HepG2 (cell line): ENCODE measurements at regions not wholly inside any gene's neighbourhood (a gene's known extent, or its start where the extent isn't known, plus 50 kb on each side); places are given as distances from the start of the nearest gene placed in this dataset.

Experiments used
- ATAC-seq: fragments of 200-7000 bp; cut with Tn5 transposase; 3 replicates; pipeline ENCODE4 v1.9.1; 2020; ENCODE audit warnings: mild to moderate bottlenecking, moderate library complexity
- BruUV-seq: library from RNA; stranded (reverse); fragments of 400-500 nt; replicated peaks from 2 replicates; lab custom pipeline; 2021; lab: Mats Ljungman, UMichigan
- CTCF ChIA-PET: fragments of 300-600 bp; formaldehyde crosslinking; extraction: SDS; loops from one replicate; lab custom pipeline; 2021; ENCODE audit warnings: low total read pairs, inconsistent platforms, low intra/inter-chr PET ratio; lab: Yijun Ruan, JAX
- POLR2A ChIA-PET: fragments of 350-600 bp; sonication (Branson Sonifier 250); formaldehyde crosslinking; loops from one replicate; lab custom pipeline; 2020; ENCODE audit warnings: antibody characterized with exemption, inconsistent platforms; lab: Yijun Ruan, JAX
- DNase-seq: peaks from one replicate; pipeline ENCODE4 v3.0.0-alpha.2; 2015; ENCODE audit warnings: low spot score
- FAIRE-seq: peaks from 3 replicates; lab custom pipeline; 2011; peaks lifted over from hg19 to GRCh38; lab: Jason Lieb, UNC
- H2AFZ ChIP-seq: one replicate; pipeline ENCODE4 v1.6.1; 2011; ENCODE audit warnings: low read length, inconsistent platforms
- H3K27ac ChIP-seq: fragments of 300-600 bp; 3 replicates; pipeline ENCODE4 v1.8.0; 2011; ENCODE audit warnings: mixed run types, mild to moderate bottlenecking, mixed read lengths, low read length, inconsistent platforms; ENCODE audit not compliant: insufficient read depth; ENCODE audit errors: extremely low read length
- H3K27me3 ChIP-seq, 2 experiments: fragments of 200-600 bp in 1 of 2; 2 replicates in 1 of 2; 3 replicates in 1 of 2; pipeline versions ENCODE4 v1.6.0 to v1.8.0; 2011; ENCODE audit warnings: low read length in 2 of 2, mild to moderate bottlenecking in 2 of 2, moderate library complexity in 2 of 2, inconsistent platforms in 1 of 2; ENCODE audit not compliant: insufficient read depth in 2 of 2, control insufficient read depth in 1 of 2
- H3K36me3 ChIP-seq, 2 experiments: fragments of 200-600 bp in 1 of 2; replicated peaks in 1 of 2; 2 replicates in 1 of 2; 3 replicates in 1 of 2; pipeline versions ENCODE4 v1.5.1 to v1.8.0; 2011; ENCODE audit warnings: low read length in 2 of 2, inconsistent platforms in 1 of 2; ENCODE audit not compliant: insufficient read depth in 2 of 2, control insufficient read depth in 1 of 2
- H3K4me1 ChIP-seq: 2 replicates; pipeline ENCODE4 v1.5.1; 2012; ENCODE audit warnings: low read length, inconsistent platforms; ENCODE audit not compliant: insufficient read depth
- H3K4me2 ChIP-seq: 2 replicates; pipeline ENCODE4 v1.6.0; 2011; ENCODE audit warnings: low read depth, low read length, inconsistent platforms
- H3K4me3 ChIP-seq, 3 experiments: fragments of 200-600 bp in 1 of 3; sonication (generic), shearing (Covaris generic) in 1 of 3; replicated peaks in 1 of 3; 2 replicates each; pipeline ENCODE4 v1.5.1; 2011 to 2016; ENCODE audit warnings: low read length in 3 of 3, inconsistent platforms in 2 of 3, low read depth in 2 of 3, mild to moderate bottlenecking in 2 of 3, control low read depth in 1 of 3, mixed read lengths in 1 of 3; ENCODE audit not compliant: insufficient read depth in 1 of 3
- H3K79me2 ChIP-seq: one replicate; pipeline ENCODE4 v1.6.1; 2011; ENCODE audit warnings: low read length, inconsistent platforms; ENCODE audit not compliant: insufficient read depth
- H3K9ac ChIP-seq: 2 replicates; pipeline ENCODE4 v1.6.0; 2011; ENCODE audit warnings: mild to moderate bottlenecking, low read depth, low read length, inconsistent platforms; ENCODE audit not compliant: insufficient read depth
- H3K9me3 ChIP-seq: 2 replicates; pipeline ENCODE4 v1.5.1; 2012; ENCODE audit warnings: mild to moderate bottlenecking, low read length
- H4K20me1 ChIP-seq: 2 replicates; pipeline ENCODE4 v1.6.0; 2011; ENCODE audit warnings: inconsistent platforms, mild to moderate bottlenecking, low read length, moderate library complexity; ENCODE audit not compliant: insufficient read depth
- EEA1 ChIP-seq: sonication (generic); formaldehyde crosslinking; IDR thresholded peaks from 2 replicates; pipeline ENCODE4 v1.5.1; 2020; ENCODE audit warnings: mild to moderate bottlenecking, missing genetic modification reagents, borderline replicate concordance
- FOXC1 ChIP-seq: sonication (generic); formaldehyde crosslinking; IDR thresholded peaks from 2 replicates; pipeline ENCODE4 v1.8.0; 2022; ENCODE audit warnings: mild to moderate bottlenecking, missing genetic modification reagents, borderline replicate concordance
- GATA4 ChIP-seq: sonication (generic); IDR thresholded peaks from 2 replicates; pipeline ENCODE4 v1.6.1; 2016; ENCODE audit warnings: antibody characterized with exemption, low read depth, borderline replicate concordance
- HES4 ChIP-seq: sonication (generic); formaldehyde crosslinking; IDR thresholded peaks from 2 replicates; pipeline ENCODE4 v1.9.0; 2021; ENCODE audit warnings: mild to moderate bottlenecking, missing genetic modification reagents, borderline replicate concordance
- ISX ChIP-seq: sonication (generic); formaldehyde crosslinking; conservative IDR thresholded peaks from 2 replicates; pipeline ENCODE4 v1.5.0; 2020; ENCODE audit warnings: missing genetic modification reagents
- SKI ChIP-seq: fragments of 450-650 bp; IDR thresholded peaks from one replicate; pipeline ENCODE4 v1.6.1; 2018; ENCODE audit warnings: mild to moderate bottlenecking; ENCODE audit not compliant: partially characterized antibody
- ZNF251 ChIP-seq: sonication (generic); formaldehyde crosslinking; IDR thresholded peaks from 2 replicates; pipeline ENCODE4 v1.9.0; 2021; ENCODE audit warnings: mild to moderate bottlenecking, missing genetic modification reagents
- ZNF367 ChIP-seq: sonication (generic); formaldehyde crosslinking; IDR thresholded peaks from 2 replicates; pipeline ENCODE4 v1.4.0; 2020; ENCODE audit warnings: missing genetic modification reagents, borderline replicate concordance
- ZNF512 ChIP-seq: sonication (generic); formaldehyde crosslinking; IDR thresholded peaks from 2 replicates; pipeline ENCODE4 v1.4.0; 2020; ENCODE audit warnings: mild to moderate bottlenecking, missing genetic modification reagents
- ZNF704 ChIP-seq: sonication (generic); formaldehyde crosslinking; IDR thresholded peaks from 2 replicates; pipeline ENCODE4 v1.8.1; 2023; ENCODE audit warnings: mild to moderate bottlenecking, inconsistent platforms, moderate library complexity, missing genetic modification reagents, borderline replicate concordance
- WGBS: methylation state at CpG from one replicate; pipeline ENCODE4 v1.1.6; 2017; ENCODE audit warnings: low lambda C conversion rate; 5-methylcytosine and 5-hydroxymethylcytosine counted together
- in situ Hi-C: cut with HindIII; loops from 2 replicates; pipeline ENCODE4 v1.10.0; 2017; ENCODE audit warnings: low pct_unique_long_range_greater_than_20kb; ENCODE audit not compliant: extremely low pct_ligation_motif_present
- intact Hi-C: fragments of 100-400 bp; cut with micrococcal nuclease; formaldehyde crosslinking; loops from one replicate; pipeline ENCODE4 v1.10.0; 2022; ENCODE audit not compliant: unreplicated experiment
- TF ChIP-seq, protein P1 (sequence below): sonication (generic); formaldehyde crosslinking; IDR thresholded peaks from 2 replicates; pipeline ENCODE4 v1.4.0; 2020; ENCODE audit warnings: mild to moderate bottlenecking, low read depth, missing genetic modification reagents
- TF ChIP-seq, protein P2 (sequence below): sonication (generic); formaldehyde crosslinking; IDR thresholded peaks from 2 replicates; pipeline ENCODE4 v1.8.1; 2023; ENCODE audit warnings: mild to moderate bottlenecking, missing genetic modification reagents

DNA sequence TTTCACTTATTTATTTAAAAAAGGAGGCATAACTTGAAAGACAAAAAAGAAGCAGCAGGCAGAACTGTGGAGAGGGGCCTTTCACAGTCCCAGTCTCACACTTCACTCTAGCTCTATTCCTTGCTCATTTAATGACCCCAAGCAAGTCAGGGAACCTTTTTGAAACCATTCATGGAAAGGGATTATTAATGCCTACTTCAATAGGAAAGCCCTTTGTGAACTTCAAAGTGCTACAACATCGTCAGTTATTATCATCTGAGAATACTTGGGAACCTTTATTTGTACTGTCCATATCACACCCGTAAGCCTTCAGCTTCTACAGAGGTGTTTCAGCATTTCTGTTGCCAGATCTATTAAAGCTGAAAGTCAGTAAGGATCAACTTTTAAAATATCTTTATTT lies 320.2 kb downstream of the TMEM161B start:
- no peak overlapping the region for H3K27ac ChIP-seq
- ATAC-seq: no peak
- TF ChIP-seq SKI (no peak), ZNF704 (no peak), HES4 (CRISPR knock-in tag) (no peak), FOXC1 (CRISPR knock-in tag) (no peak), ZNF367 (CRISPR knock-in tag) (no peak), EEA1 (no peak), ISX (CRISPR knock-in tag) (no peak), GATA4 (no peak), ZNF251 (CRISPR knock-in tag) (no peak), ZNF512 (CRISPR knock-in tag) (no peak)
- TF ChIP-seq, protein P1, sequence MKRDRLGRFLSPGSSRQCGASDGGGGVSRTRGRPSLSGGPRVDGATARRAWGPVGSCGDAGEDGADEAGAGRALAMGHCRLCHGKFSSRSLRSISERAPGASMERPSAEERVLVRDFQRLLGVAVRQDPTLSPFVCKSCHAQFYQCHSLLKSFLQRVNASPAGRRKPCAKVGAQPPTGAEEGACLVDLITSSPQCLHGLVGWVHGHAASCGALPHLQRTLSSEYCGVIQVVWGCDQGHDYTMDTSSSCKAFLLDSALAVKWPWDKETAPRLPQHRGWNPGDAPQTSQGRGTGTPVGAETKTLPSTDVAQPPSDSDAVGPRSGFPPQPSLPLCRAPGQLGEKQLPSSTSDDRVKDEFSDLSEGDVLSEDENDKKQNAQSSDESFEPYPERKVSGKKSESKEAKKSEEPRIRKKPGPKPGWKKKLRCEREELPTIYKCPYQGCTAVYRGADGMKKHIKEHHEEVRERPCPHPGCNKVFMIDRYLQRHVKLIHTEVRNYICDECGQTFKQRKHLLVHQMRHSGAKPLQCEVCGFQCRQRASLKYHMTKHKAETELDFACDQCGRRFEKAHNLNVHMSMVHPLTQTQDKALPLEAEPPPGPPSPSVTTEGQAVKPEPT (CRISPR knock-in tag): no peak
- TF ChIP-seq, protein P2, sequence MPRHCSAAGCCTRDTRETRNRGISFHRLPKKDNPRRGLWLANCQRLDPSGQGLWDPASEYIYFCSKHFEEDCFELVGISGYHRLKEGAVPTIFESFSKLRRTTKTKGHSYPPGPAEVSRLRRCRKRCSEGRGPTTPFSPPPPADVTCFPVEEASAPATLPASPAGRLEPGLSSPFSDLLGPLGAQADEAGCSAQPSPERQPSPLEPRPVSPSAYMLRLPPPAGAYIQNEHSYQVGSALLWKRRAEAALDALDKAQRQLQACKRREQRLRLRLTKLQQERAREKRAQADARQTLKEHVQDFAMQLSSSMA: no peak
- CTCF ChIA-PET: no interaction called here
- WGBS: 6% methylated on average over 2 of the region's 2 CpGs
- no peak overlapping the region for H3K4me3 ChIP-seq
- FAIRE-seq: no peak
- no peaks in the 10 kb centered on the region for H3K36me3 ChIP-seq
- POLR2A ChIA-PET: no interaction called here
- DNase-seq: no peak
- H3K79me2 ChIP-seq: no peaks in the 10 kb centered on the region
- H3K9ac ChIP-seq: no peak overlapping the region
- H2AFZ ChIP-seq: no peak overlapping the region
- H3K4me1 ChIP-seq: no peaks in the 10 kb centered on the region
- no peaks in the 10 kb centered on the region for H4K20me1 ChIP-seq
- no peaks in the 10 kb centered on the region for H3K27me3 ChIP-seq
- no TSS peak for BruUV-seq
- H3K9me3 ChIP-seq: no peaks in the 10 kb centered on the region
- in situ Hi-C loops: no loop called here
- intact Hi-C loops: no loop called here
- H3K4me2 ChIP-seq: no peak overlapping the region
